Prostate gland (tissue), 2 donors: ENCODE measurements at regions not wholly inside any gene's neighbourhood (a gene's known extent, or its start where the extent isn't known, plus 50 kb on each side); places are given as distances from the start of the nearest gene placed in this dataset.

Source experiments
- POLR2A ChIP-seq: fragments of 450-650 bp; IDR thresholded peaks from one replicate; pipeline ENCODE4 v1.6.1; 2016; ENCODE audit warnings: antibody characterized with exemption, mild to moderate bottlenecking
- TF ChIP-seq, protein P1 (sequence below), 4 experiments: fragments of 200-600 bp in 2 of 4; fragments of 450-650 bp in 2 of 4; sonication (generic) in 2 of 4; IDR thresholded peaks; 1 replicate in 3 of 4; 2 replicates in 1 of 4; pipeline ENCODE4 v1.5.1; 2016 to 2019; ENCODE audit warnings: antibody characterized with exemption in 4 of 4, mild to moderate bottlenecking in 2 of 4, moderate library complexity in 2 of 4

DNA sequence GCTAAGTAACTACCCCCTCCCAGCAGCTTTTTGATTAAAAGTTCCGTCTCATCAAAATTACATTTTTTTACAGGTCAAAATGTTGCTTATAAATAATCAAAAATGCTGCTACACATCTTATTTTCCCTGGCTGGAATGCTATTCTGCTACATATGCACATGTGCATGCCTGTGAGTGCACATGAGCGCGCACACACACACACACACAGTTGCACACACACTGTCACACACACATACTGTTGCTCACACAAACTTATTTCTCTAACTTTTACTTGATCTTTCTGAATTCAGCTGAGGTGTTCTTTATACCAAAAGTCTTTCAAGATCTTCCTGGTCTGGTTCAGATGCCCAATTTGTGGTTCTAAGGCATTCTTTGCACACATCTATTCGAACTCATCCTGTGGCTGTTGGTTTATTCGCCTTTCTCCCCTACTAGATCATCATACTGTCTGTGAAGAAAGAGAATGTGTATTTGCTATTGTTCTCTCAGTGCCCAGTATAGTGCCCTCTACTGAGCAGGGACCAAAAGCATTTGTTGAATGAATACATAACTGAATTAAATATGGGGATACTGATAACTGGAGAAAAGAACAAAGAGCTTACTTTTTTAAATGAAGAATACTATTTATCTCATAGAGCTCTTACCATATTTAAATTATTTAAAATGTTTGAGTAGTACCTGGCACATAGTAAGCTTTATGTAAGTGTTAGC is 68.1 kb upstream of the CCDC179 start:
- TF ChIP-seq, protein P1, sequence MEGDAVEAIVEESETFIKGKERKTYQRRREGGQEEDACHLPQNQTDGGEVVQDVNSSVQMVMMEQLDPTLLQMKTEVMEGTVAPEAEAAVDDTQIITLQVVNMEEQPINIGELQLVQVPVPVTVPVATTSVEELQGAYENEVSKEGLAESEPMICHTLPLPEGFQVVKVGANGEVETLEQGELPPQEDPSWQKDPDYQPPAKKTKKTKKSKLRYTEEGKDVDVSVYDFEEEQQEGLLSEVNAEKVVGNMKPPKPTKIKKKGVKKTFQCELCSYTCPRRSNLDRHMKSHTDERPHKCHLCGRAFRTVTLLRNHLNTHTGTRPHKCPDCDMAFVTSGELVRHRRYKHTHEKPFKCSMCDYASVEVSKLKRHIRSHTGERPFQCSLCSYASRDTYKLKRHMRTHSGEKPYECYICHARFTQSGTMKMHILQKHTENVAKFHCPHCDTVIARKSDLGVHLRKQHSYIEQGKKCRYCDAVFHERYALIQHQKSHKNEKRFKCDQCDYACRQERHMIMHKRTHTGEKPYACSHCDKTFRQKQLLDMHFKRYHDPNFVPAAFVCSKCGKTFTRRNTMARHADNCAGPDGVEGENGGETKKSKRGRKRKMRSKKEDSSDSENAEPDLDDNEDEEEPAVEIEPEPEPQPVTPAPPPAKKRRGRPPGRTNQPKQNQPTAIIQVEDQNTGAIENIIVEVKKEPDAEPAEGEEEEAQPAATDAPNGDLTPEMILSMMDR (IDR thresholded peaks at IDR 0.05): no peak
- no peak for TF ChIP-seq POLR2A
